RKO (cell line): ENCODE measurements at regions not wholly inside any gene's neighbourhood (a gene's known extent, or its start where the extent isn't known, plus 50 kb on each side); places are given as distances from the start of the nearest gene placed in this dataset.
"Not testable (repeated sequence)": the region's sequence is repeated elsewhere in the genome, so short reads cannot be mapped to it uniquely, and the experiment has no call there.

ENCODE experiments used
- DNase-seq: peaks from one replicate; pipeline ENCODE4 v3.0.0-alpha.2; 2016; ENCODE audit warnings: low spot score

GRCh38 chr12:67759829-67760228 is 111.3 kb downstream of the DYRK2 start:
- DNase-seq: no peak

GRCh38 chr12:67760586-67761275 is 112.2 kb downstream of the DYRK2 start:
- no peak for DNase-seq

GRCh38 chr12:67761566-67761965 is 113.0 kb downstream of the DYRK2 start:
- no peak for DNase-seq

DNA sequence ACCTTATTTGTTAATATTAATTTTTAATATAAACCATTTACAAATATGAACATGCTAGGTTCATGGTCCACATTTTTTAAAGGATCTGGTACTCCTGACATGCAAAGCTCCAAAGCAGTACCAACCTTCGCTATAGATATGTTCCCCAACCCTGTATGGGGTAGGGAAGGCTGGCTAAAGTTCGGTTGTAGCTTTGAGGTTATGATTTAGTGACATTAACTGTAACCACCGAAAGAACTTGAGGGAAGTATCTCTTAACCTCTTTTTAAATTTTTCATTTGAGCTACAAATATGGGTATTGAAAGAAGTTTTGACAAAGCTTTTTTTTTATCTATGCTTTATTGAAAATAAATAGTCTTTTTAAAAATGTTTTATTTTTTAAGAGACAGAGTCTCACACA is 115.5 kb downstream of the DYRK2 start:
- DNase-seq: no peak

GRCh38 chr12:67764946-67765619 is 116.5 kb downstream of the DYRK2 start:
- DNase-seq: no peak

DNA sequence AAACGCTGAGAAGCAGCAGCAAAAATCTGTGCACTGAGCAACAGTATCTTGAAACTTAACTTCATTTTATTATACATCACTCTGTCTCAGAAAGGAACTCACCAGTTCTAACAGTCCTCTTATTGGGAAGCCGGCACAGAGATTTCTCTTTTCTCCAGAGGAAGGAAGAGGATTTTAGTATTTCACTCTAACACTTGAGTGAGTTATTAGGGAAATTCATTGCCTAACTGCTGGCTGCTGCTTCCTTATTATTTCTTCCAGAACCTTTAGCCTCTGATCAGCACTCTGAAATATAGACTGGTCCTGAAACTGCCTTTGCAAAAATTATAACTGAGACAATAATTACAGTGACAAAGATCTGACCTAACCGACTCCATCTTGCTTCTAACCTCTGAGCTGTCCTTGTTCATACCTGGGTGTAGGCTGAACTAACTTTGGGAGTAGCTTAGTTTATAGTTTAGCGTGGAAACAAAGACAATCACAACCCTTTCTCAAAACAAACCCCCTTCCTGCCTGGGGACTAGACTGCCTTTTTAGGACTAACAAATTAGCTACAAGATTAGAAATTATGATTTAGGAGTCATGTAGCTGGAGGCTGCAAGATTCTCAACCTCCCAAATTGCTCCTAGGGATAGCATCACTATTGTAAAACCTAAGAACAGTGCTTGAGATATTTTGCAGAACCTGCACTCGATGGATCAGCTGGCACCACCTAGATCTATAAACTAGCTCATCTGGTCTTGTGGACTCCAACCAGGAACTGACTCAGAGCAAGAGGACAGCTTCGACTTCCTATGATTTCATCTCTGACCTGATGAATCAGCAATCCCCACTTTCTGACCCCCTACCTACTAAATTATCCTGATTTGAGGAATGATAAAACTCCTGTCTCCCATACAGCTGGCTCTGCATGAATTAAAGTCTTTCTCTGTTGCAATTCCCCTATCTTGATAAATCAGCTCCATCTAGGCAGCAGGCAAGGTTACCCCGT is 117.5 kb downstream of the DYRK2 start:
- DNase-seq: peak; percentile 70

DNA sequence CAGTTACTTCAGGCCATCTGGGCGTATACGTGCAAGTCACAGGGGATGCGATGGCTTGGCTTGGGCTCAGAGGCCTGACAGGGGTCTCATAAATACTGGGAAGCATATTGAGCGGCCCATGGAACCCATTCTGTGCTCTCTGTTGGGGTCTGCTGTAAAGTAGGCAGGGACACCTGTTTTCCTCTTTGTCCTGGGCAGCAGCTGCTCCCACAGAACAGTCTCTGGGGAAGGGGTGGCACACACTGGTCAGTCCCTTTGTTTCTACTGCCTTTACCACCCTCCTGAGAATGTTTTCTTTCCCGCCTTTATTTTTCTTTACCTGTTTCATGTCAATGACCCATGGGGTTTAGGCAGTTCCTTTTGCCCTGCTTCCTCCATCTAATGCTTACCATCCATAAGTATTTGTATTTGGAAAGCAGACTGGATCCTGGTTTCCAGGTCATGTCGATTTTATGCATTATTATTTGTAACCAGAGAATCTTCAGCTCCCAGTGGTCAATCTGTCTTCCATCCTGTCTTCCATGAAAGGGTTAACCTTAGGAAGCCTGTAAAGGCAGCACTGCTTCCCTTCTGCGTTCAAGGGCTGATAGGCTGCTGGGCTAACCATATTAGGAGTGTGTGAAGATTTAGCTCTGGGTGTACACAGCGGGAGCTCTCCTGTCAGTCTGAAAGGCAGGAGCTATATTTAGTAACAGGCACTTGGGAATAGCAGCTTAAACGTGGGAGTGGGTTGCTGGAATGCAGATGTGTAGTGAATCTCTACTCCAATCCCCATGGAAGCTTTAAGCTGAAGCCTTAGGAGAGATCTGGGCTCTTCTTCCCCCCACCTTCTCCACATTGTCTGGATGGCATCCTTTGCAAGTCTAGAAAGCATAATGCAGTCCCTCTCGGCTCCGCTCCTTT is 124.0 kb downstream of the DYRK2 start:
- no peak for DNase-seq

DNA sequence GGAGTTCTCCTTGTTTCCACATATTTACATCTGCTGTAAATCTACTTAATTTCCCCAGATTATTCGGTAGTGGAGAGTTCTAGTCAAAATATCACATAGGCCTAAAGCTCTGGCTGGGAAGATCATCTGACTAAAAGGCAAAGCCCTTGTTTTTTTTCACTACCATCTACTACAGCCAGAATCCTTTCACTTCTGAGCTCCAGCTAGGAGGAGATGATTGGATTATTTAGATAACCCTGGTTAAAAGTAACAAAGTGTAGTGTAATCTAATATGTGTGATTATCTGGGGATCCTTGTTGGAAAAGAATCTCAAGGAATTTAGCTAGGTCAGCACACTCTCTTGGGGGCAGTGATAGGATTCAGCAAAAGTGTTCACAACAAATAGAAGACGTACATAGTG is 125.4 kb downstream of the DYRK2 start:
- no peak for DNase-seq

GRCh38 chr12:67774983-67775587 is 126.5 kb downstream of the DYRK2 start:
- no peak for DNase-seq

DNA sequence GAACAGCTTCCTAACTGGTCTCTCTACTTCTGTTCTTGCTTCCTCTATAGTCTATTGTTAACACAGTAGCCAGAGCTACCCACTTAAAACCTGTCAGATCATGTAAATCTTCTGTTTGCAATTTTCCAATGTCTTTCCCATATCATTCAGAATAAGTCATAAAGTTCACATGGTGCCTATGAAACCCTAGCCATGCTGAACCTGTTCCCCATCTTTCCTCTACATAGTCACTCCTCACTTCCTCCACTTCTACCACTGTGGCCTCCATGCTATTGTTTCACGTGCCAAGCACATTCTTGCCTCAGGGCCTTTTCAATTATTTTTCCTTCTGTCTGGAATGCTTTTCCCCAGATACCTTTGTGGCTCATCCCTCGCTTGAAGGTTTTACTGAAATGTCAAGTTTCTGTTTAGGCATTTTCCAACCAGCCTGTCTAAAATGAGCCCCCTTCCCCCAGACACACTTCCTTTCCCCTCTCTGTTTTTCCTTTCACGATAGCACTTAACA is 132.1 kb downstream of the DYRK2 start:
- DNase-seq: no peak

GRCh38 chr12:67782573-67782972 is 134.0 kb downstream of the DYRK2 start:
- no peak for DNase-seq

- no peak for DNase-seq
Observed at GRCh38 chr12:67783393-67783792, 134.8 kb downstream of the DYRK2 start.

DNA sequence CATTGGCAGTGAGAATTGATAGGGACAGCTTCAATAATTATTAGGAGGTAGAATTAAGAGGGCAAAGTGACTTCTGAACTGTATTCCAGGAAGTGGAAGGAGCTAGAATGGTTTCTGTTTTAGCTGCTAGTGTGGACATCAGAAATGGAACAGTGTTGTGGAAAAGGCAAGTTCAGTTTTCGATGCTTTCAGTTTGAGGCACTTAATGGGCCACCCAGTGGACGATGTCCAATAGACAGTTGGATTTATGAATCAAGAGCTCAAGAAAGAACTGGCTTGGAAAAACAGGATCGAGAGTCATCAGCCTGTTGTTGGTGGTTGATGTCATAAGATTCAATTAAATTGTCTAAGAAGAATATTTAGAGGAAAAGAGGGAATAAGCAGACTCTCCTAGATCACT is 136.3 kb downstream of the DYRK2 start:
- DNase-seq: no peak

- DNase-seq: no peak
Observed at GRCh38 chr12:67786086-67786485, 137.5 kb downstream of the DYRK2 start.

GRCh38 chr12:67788118-67788517 is 139.6 kb downstream of the DYRK2 start:
- DNase-seq: no peak

DNA sequence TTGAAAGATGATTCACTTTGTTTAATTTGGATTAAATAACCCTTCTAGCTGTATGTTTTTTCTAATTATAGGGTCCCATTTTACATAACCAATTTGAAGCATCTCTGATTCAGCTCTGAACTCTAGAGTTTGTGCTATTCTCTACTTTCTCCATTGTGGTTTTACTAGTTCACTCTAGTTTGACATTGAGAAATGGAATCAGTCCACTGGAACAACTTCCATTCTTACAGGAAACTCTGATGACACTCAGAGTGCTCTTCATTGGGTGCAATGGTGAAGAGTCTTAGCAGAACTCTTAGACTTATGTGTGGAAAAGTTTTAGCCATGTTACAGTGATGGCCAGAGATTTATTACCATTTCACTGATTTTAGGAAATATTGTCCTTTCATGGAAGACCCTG is 140.7 kb downstream of the DYRK2 start:
- DNase-seq: no peak

DNA sequence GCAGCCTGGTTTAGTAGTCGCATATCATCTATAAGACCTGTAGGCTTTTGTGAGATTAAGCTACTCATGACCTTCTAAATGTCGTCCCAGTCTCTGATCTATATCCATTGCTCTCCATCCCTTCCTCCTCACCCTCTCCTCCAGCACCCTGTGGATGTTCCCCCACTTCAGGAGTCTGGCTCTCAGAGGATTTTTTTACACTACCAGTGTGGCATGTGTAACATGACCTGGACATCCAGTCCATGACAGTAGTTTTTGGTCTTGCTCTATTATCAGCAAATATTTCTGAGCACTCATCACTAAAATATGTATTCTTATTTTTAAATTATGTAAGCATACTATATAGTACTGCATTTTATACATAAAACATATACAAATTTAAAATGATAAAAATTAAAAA is 142.1 kb downstream of the DYRK2 start:
- no peak for DNase-seq

- DNase-seq: not testable (repeated sequence)
Observed at GRCh38 chr12:67791362-67791761, 142.8 kb downstream of the DYRK2 start.

- no peak for DNase-seq
Observed at GRCh38 chr12:67792185-67792584, 143.6 kb downstream of the DYRK2 start.

DNA sequence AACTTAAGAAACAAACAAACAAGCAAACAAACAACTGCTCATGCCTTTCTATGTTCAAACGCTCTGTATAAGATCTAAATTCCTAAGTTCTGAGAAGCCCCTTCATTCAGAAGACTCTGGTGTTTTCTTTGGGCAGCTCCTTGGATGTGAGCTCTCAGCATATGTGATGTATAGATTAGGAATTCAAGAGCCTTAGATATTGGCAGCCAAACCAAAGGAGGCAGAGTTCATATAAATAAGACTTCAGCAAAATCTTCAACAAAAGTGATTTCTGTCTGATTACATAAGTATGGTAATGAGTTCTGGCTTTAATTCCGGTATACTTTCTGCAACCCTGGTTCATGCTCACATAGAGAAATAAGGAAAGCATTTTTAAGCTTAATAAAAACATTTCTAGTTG is 145.6 kb downstream of the DYRK2 start:
- no peak for DNase-seq

GRCh38 chr12:67795236-67795635 is 146.7 kb downstream of the DYRK2 start:
- DNase-seq: no peak
